ENCODE measurements at regions not wholly inside any gene's neighbourhood (a gene's known extent, or its start where the extent isn't known, plus 50 kb on each side); places are given as distances from the start of the nearest gene placed in this dataset.
A peak's percentile ranks its signal among the peaks of the same experiment; 100 is the strongest.

DNA sequence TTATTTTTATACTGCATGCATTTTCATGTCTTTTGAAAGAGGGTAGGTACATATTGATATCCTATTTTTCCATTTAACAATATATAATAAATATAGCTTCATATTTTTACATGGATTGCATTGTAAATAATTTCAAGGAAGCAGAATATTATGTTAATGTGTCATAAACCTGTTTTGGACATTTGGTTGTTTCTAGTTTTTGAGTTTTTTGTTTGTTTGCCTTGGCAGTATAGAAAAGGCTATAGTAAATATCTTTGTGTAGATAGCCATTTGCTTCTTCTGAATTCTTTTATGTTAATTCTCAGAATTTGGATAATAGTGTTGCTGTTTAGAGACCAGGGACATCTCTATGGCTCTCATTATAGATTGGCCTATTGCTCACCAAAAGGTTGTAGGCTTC is 645.2 kb downstream of the SLC4A3 start:
- intact Hi-C loops (cut with DNase I) = no loop called here
- Histone ChIP-seq H3K4me3 (no peak overlapping the region), H3K27me3 (replicated peaks; ENCODE audit: insufficient read depth) (no peaks in the 10 kb centered on the region), H3K27ac (no peak overlapping the region), H3K9me3 (no peaks in the 10 kb centered on the region), H3K4me1 (replicated peaks) (peaks cover 4% of the 10 kb centered on the region), H3K36me3 (no peaks in the 10 kb centered on the region)
- TF ChIP-seq POLR2AphosphoS5 (IDR thresholded peaks at IDR 0.05) (no peak), POLR2A (IDR thresholded peaks at IDR 0.05) (no peak), CTCF (IDR thresholded peaks at IDR 0.05) (no peak)
- DNase-seq (ENCODE audit: low spot score) = no peak

DNA sequence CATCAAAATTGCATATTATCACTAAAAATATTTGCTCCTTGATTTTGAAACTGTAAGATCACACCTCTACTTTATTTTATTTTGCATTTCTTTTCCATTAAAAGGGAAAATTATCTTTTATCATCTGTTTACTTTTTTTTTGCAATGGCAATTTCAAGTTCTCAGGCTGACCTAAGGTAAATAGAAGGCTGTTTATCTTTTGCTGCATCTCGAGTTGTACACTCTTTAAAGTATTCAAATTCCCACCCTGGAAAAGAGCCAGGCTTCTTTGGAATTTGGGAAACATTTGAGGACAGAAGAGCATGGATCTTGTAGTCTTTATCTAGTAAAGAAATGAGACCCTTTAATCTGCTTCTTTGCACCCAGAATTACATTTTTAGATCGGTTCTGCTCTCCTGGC is 645.7 kb downstream of the SLC4A3 start:
- intact Hi-C loops (cut with DNase I) = no loop called here
- WGBS = 32% methylated on average over 2 of the region's 2 CpGs
- H3K4me3 ChIP-seq = no peak overlapping the region
- TF ChIP-seq CTCF (IDR thresholded peaks at IDR 0.05) = no peak
- no peak for TF ChIP-seq POLR2A (IDR thresholded peaks at IDR 0.05)
- no peak for TF ChIP-seq POLR2AphosphoS5 (IDR thresholded peaks at IDR 0.05)
- H3K36me3 ChIP-seq = no peaks in the 10 kb centered on the region
- no peaks in the 10 kb centered on the region for H3K9me3 ChIP-seq
- peaks cover 4% of the 10 kb centered on the region for H3K4me1 ChIP-seq (replicated peaks)
- H3K27me3 ChIP-seq (replicated peaks; ENCODE audit: insufficient read depth) = no peaks in the 10 kb centered on the region
- H3K27ac ChIP-seq = no peak overlapping the region
- DNase-seq (ENCODE audit: low spot score) = no peak

GRCh38 chr2:220275454-220275853 is 648.0 kb downstream of the SLC4A3 start:
- H3K36me3 ChIP-seq = no peaks in the 10 kb centered on the region
- intact Hi-C loops (cut with DNase I) = no loop called here
- no peak for DNase-seq (ENCODE audit: low spot score)
- H3K27me3 ChIP-seq (replicated peaks; ENCODE audit: insufficient read depth) = no peaks in the 10 kb centered on the region
- TF ChIP-seq POLR2AphosphoS5 (IDR thresholded peaks at IDR 0.05) (no peak), CTCF (IDR thresholded peaks at IDR 0.05) (no peak), POLR2A (IDR thresholded peaks at IDR 0.05) (no peak)
- H3K9me3 ChIP-seq = no peaks in the 10 kb centered on the region
- H3K4me3 ChIP-seq = no peak overlapping the region
- H3K27ac ChIP-seq = no peak overlapping the region
- H3K4me1 ChIP-seq (replicated peaks) = peaks cover 4% of the 10 kb centered on the region
- 80% methylated on average over 3 of the region's 3 CpGs for WGBS

DNA sequence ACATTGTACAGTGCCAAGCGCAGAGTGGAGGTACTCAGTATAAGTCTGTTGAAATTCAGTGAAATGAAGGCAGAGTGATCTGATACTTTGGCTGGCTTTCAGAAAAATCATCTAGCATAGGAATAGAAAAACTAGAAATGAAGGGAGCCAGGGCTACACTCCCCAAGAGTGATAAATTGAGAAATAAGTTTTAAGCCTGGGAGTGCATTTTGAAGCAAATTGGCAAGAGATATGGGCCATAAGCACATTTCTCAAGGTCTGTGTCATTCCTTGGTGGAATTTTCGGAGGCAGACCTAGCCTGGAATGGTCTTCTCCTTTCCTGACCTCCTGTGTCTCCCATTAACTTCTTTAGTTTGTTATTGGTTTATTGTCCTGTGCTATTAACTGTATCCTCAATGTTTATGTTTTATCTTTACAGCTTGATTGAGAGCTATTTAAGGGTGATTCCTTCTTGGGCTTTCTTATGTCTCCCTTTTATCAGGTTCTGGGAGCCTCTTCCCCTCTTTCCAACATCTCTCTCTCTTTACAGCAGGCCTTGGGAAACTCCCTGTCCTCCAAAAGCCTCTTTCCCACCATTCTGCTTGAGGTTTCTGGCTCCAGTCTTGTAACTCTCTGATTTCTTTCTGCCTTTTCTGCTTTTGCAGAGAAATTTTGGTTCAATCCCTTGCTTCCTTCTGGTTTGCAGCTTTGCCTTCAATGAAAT is 649.5 kb downstream of the SLC4A3 start:
- no peaks in the 10 kb centered on the region for H3K27me3 ChIP-seq (replicated peaks; ENCODE audit: insufficient read depth)
- H3K4me3 ChIP-seq = no peak overlapping the region
- intact Hi-C loops (cut with DNase I) = no loop called here
- no peak for DNase-seq (ENCODE audit: low spot score)
- no peak overlapping the region for H3K27ac ChIP-seq
- H3K9me3 ChIP-seq = no peaks in the 10 kb centered on the region
- H3K4me1 ChIP-seq (replicated peaks) = peaks cover 4% of the 10 kb centered on the region
- WGBS = 91% methylated on average over 2 of the region's 2 CpGs
- no peak for TF ChIP-seq POLR2A (IDR thresholded peaks at IDR 0.05)
- TF ChIP-seq POLR2AphosphoS5 (IDR thresholded peaks at IDR 0.05) = no peak
- no peak for TF ChIP-seq CTCF (IDR thresholded peaks at IDR 0.05)
- H3K36me3 ChIP-seq = no peaks in the 10 kb centered on the region

DNA sequence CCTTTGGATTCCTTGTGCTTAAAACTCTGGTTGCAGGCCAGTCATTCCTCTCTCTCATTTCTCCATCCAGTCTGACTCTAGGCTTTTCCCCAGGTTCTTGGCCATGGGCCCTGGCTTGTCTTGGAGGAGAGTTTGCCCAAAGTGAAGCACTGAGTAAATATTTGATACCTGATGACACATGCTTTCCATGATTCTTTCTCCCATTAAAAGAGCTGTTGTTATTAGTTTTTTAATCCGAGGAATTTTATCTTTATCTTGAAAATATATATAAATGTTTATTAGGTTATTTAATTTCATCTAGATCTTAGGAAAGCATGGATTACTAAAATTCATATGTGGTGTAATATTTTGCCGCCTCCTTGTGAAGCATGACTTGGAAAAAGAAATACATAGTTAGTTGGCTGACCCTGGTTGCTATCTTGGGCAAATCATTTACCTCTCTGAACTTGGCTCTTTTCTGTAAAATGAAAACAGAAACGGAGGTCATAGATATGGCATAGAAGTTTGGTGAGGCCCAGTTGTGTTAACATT is 650.1 kb downstream of the SLC4A3 start:
- no peaks in the 10 kb centered on the region for H3K27me3 ChIP-seq (replicated peaks; ENCODE audit: insufficient read depth)
- peak; percentile 89 for DNase-seq (ENCODE audit: low spot score)
- H3K27ac ChIP-seq = peak overlapping the region in 1 of 2 donors; percentile 59
- H3K9me3 ChIP-seq = no peaks in the 10 kb centered on the region
- TF ChIP-seq POLR2A (IDR thresholded peaks at IDR 0.05) (no peak), POLR2AphosphoS5 (IDR thresholded peaks at IDR 0.05) (peak; percentile 90), CTCF (IDR thresholded peaks at IDR 0.05) (no peak)
- WGBS = 18% methylated on average over 3 of the region's 3 CpGs
- H3K4me3 ChIP-seq = no peak overlapping the region
- H3K4me1 ChIP-seq (replicated peaks) = peaks cover 4% of the 10 kb centered on the region
- intact Hi-C loops (cut with DNase I) = no loop called here
- no peaks in the 10 kb centered on the region for H3K36me3 ChIP-seq
